IPS-18c (cell line): ENCODE measurements at regions not wholly inside any gene's neighbourhood (a gene's known extent, or its start where the extent isn't known, plus 50 kb on each side); places are given as distances from the start of the nearest gene placed in this dataset.

Experiments used
- H3K4me3 ChIP-seq: 2 replicates; pipeline ENCODE4 v1.7.0; 2013; ENCODE audit warnings: low read depth, mild to moderate bottlenecking, low read length, moderate library complexity; ENCODE audit not compliant: insufficient read depth
- H3K9me3 ChIP-seq: one replicate; pipeline ENCODE4 v1.6.1; 2013; ENCODE audit warnings: mild to moderate bottlenecking, low read length, moderate library complexity; ENCODE audit not compliant: control insufficient read depth, insufficient read depth

DNA sequence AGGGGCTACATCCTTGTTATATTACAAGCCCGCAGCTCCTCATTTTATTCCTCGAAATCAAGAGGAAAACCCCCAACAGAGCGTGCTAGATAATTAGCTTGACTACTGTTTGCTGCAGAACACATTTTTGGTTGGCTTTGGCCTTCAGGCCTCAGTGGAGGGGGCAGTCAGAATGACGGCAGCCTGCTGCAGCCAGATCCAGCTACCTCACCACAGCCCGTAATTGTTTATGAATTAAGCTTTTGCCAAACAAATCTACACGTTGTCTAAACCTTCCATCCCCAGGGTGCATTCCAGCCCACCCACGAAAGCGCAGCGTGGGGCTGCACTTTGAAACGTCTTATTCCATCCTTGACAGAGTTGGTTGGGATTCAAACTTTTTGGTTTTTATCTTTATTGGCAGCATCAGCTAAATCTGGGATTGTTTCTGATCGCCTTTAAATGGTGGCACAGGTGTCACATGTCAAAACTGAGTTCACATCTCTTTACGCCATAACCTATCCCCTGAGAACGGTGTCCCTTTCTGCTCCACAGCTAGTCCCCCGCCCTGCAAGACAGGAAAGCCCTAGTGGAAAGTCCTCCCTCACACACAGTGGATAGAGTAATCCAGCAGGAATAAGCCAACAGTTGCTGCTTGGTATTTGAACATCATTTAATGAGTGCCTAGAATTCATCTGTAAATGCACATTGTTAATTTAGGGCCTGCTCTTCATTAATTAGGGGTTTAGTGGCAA is 195.5 kb downstream of the LMO4 start:
- Histone ChIP-seq H3K9me3 (no peaks in the 10 kb centered on the region), H3K4me3 (no peak overlapping the region)

- no peaks in the 10 kb centered on the region for H3K9me3 ChIP-seq
Observed at GRCh38 chr1:87528754-87529517, 200.3 kb downstream of the LMO4 start.

DNA sequence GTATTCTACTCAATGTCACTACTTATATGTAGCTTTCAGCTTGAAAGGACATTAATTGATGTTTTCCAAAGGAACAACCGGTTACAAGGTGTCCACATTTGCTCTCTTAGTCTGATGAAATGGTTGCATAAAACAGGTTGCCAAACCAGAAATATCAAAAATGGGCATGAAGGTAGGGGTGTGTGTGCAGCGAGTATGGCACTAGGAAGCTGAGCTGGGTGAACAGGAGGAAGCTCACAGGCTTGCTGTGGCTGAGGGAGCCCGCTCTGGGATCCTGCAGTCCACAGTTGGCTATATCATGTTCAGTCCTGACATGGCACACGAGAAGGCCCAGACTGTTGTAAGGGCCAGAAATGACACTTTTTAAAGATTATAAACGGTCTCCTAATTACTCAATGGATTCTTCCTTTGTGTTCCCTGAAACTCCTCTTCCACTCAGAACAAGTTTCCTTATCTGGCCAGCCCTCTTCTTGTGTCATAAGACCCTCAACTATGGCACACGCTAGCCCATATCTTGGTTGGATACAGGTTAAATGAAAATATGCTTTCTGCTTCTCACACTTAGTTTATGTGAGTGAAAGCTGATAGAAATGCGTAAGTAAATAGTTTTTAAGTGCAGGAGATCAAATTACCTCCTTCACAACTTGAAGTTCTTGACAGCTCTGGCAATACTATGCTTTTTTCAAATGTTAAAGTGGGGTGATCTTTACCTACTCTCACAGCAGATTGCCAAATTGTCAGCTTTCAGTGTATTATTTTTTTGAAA is 201.5 kb downstream of the LMO4 start:
- no peaks in the 10 kb centered on the region for H3K9me3 ChIP-seq

More at GRCh38 chr1:87528754-87529517, 200.3 kb downstream of the LMO4 start:
- H3K4me3 ChIP-seq: no peak overlapping the region

DNA sequence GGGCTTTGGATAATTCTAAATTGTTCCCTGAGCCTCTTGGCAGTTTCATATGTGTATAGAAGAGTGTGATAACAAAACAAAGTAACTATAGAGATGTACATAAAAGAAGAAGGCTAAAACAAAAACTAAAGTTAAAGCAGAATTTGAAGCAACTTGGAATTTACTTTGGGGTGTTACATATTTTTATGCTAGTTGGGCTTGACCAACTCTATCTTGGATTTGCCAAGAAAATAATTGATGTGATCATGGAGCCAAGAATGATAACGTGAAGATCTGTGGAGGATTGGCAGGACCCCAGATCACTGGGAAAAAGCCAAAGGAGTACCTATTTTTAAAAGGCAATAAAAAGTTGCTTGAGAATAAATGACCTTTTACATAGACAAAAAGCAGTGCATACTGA is 206.9 kb downstream of the LMO4 start:
- no peak overlapping the region for H3K4me3 ChIP-seq
- H3K9me3 ChIP-seq: peaks cover 2% of the 10 kb centered on the region

More for the DNA sequence above, 201.5 kb downstream of the LMO4 start:
- no peak overlapping the region for H3K4me3 ChIP-seq

- H3K9me3 ChIP-seq: peaks cover 2% of the 10 kb centered on the region
Observed at GRCh38 chr1:87539147-87539546, 210.5 kb downstream of the LMO4 start.

DNA sequence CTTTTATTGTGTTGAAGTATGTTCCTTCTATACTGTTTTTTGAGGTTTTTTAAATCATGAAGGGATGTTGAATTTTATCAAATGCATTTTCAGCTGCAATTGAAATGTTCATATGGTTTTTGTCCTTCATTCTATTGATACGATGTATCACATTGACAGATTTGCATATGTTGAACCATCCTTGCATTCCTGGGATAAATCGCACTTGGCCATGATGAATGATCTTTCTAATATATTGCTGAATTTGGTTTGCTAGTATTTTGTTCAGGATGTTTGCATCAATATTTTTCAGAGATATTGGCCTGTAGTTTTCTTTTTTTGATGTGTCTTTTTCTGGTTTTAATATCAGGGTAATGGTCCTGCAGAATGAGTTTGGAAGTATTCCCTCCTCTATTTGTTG is 214.0 kb downstream of the LMO4 start:
- Histone ChIP-seq H3K4me3 (no peak overlapping the region), H3K9me3 (peaks cover 2% of the 10 kb centered on the region)

More at GRCh38 chr1:87539147-87539546, 210.5 kb downstream of the LMO4 start:
- no peak overlapping the region for H3K4me3 ChIP-seq

DNA sequence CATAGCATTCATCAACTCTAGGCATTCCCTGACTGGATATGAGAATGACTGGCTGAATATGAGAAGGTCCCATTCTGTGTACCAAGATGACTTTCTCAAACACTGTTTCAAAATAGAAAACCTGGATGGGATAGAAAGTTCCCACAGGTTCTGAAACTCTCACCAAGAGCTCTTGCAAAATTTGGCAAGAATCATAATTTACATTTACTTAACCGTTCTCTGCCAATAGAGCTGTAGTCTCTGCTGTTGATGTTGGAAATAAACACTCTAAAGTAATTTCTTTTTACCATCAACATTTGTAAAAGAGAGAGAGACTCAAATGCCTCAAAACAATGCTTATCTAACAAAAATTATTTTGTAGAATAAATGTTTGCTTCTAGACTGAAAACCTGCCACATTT is 221.1 kb downstream of the LMO4 start:
- no peaks in the 10 kb centered on the region for H3K9me3 ChIP-seq
- no peak overlapping the region for H3K4me3 ChIP-seq

DNA sequence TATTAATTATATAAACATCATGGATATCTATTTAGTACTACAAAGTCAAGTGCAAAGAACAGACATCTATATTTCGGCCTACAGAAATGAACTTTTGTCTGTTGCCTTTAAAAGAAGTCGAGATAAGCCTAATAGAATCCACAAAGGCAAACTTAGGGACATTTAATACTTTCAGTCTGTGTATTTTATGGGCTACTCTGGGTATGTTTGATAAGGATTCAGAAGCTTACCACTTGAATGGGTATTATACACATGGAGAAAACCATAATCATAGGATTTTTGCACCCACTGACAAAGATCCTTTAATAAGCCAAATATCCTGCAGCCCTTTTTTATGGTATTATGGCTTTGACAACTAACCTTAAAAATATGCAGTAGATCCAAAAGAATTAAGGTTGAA is 224.8 kb downstream of the LMO4 start:
- H3K9me3 ChIP-seq: no peaks in the 10 kb centered on the region
- H3K4me3 ChIP-seq: no peak overlapping the region

GRCh38 chr1:87555366-87555765 is 226.7 kb downstream of the LMO4 start:
- H3K4me3 ChIP-seq: no peak overlapping the region
- no peaks in the 10 kb centered on the region for H3K9me3 ChIP-seq

DNA sequence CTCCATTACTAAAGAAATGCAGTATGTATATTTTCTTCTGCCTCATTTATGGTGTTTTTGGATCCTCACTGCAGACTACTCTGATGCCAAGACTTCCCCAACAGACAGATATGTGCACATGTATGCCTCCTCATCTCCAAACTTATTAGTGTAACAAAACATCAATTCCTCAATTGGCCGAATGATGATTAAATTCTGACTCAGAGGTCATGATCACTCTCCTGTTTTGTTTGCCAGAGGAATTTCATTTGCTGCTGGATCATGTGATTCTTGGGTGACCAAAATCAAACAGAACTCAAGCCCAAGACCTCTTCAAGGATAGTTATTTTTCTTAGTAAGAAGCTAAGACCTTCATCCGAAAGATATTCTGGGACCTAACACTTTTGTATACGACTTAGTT is 227.6 kb downstream of the LMO4 start:
- H3K4me3 ChIP-seq: no peak overlapping the region
- no peaks in the 10 kb centered on the region for H3K9me3 ChIP-seq

- H3K9me3 ChIP-seq: no peaks in the 10 kb centered on the region
- H3K4me3 ChIP-seq: no peak overlapping the region
Observed at GRCh38 chr1:87558921-87559320, 230.2 kb downstream of the LMO4 start.

- H3K9me3 ChIP-seq: no peaks in the 10 kb centered on the region
- no peak overlapping the region for H3K4me3 ChIP-seq
Observed at GRCh38 chr1:87560137-87560536, 231.5 kb downstream of the LMO4 start.

DNA sequence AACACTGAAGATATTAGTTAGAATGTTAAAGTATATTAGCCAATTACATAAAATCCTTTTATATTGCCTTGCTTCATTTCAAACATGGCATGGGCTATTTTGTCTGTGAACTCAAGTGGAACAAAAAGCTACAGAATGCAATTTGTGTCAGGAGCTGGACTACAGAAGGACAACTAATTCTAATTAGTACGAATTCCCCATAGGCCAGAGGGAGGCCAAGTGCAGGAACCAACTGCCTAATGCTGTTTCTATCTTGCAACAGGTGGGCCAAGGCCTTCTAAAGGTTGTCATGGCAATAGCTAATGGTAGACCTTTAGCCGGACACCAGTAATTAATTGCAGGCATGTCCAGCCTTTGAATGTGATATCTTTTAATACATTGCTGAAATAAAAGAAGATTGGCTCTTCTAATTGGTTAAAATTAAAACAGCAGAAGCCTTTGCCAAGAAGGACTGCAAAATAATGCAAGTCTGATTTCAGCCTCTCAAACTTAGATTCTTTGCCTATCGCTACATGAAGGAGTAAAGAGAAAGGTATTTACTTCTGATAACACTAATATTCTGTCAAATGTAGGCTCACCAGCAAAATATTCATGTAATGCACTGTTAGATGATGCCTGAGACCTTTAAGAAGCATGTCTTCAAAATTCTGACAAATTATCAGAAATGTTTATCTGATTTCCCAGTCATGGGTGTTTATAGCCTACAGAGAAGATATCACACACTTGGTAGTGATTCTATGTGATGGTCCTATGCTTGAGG is 232.1 kb downstream of the LMO4 start:
- Histone ChIP-seq H3K4me3 (no peak overlapping the region), H3K9me3 (no peaks in the 10 kb centered on the region)

GRCh38 chr1:87563211-87563610 is 234.5 kb downstream of the LMO4 start:
- Histone ChIP-seq H3K4me3 (no peak overlapping the region), H3K9me3 (no peaks in the 10 kb centered on the region)

- H3K9me3 ChIP-seq: no peaks in the 10 kb centered on the region
Observed at GRCh38 chr1:87565861-87566260, 237.2 kb downstream of the LMO4 start.

GRCh38 chr1:87568005-87568404 is 239.3 kb downstream of the LMO4 start:
- no peak overlapping the region for H3K4me3 ChIP-seq
- H3K9me3 ChIP-seq: no peaks in the 10 kb centered on the region

More at GRCh38 chr1:87565861-87566260, 237.2 kb downstream of the LMO4 start:
- no peak overlapping the region for H3K4me3 ChIP-seq

DNA sequence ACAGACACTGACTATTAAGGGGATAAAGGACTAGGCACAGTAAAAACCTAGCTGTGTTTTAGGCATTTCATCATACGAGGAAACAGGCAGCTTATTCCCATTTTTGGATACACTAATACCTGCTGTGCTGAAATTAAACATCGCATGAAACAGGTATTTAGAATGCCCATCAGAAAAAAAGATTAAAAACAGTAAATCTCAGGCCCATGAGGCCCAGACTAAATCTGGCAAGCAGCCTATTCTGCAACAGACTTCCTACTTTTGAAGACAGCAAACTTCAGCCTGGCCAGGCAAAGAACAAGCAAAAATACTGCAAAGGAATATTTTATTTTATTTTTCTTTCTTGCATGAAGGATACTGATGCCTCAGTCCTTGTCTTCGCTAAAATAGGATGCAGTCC is 240.2 kb downstream of the LMO4 start:
- H3K9me3 ChIP-seq: peaks cover 2% of the 10 kb centered on the region
- no peak overlapping the region for H3K4me3 ChIP-seq
